GM18505 (cell line): ENCODE measurements at regions not wholly inside any gene's neighbourhood (a gene's known extent, or its start where the extent isn't known, plus 50 kb on each side); places are given as distances from the start of the nearest gene placed in this dataset.
"Not testable (repeated sequence)": the region's sequence is repeated elsewhere in the genome, so short reads cannot be mapped to it uniquely, and the experiment has no call there.

Source experiments
- ATAC-seq: cut with Tn5 transposase; IDR thresholded peaks from one replicate; pipeline ENCODE4 v1.9.1; 2021; ENCODE audit not compliant: unreplicated experiment
- POLR2A ChIP-seq: IDR thresholded peaks from 4 replicates; pipeline ENCODE4 v1.6.1; 2011; ENCODE audit warnings: borderline replicate concordance; ENCODE audit not compliant: insufficient read depth, insufficient read length; ENCODE audit errors: extremely low read depth

GRCh38 chr17:33940769-33941370, 314.2 kb upstream of the CCL2 start:
- no peak for TF ChIP-seq POLR2A
- no peak for ATAC-seq

GRCh38 chr17:33941744-33942143, 313.3 kb upstream of the CCL2 start:
- no peak for TF ChIP-seq POLR2A
- no peak for ATAC-seq

GRCh38 chr17:33942414-33942813, 312.7 kb upstream of the CCL2 start:
- no peak for ATAC-seq
- no peak for TF ChIP-seq POLR2A

- ATAC-seq, result no peak
- no peak for TF ChIP-seq POLR2A
Observed at GRCh38 chr17:33944412-33944811, 310.7 kb upstream of the CCL2 start.

GRCh38 chr17:33944826-33945225, 310.3 kb upstream of the CCL2 start:
- TF ChIP-seq POLR2A, result no peak

GRCh38 chr17:33945646-33946546, 309.2 kb upstream of the CCL2 start:
- TF ChIP-seq POLR2A, result no peak
- ATAC-seq, result no peak

More at GRCh38 chr17:33944826-33945225, 310.3 kb upstream of the CCL2 start:
- ATAC-seq, result no peak

GRCh38 chr17:33947762-33948161, 307.3 kb upstream of the CCL2 start:
- no peak for TF ChIP-seq POLR2A
- ATAC-seq, result no peak

- no peak for ATAC-seq
- no peak for TF ChIP-seq POLR2A
Observed at GRCh38 chr17:33948309-33948708, 306.8 kb upstream of the CCL2 start.

- ATAC-seq, result no peak
- no peak for TF ChIP-seq POLR2A
Observed at GRCh38 chr17:33949100-33949499, 306.0 kb upstream of the CCL2 start.

GRCh38 chr17:33950061-33950460, 305.0 kb upstream of the CCL2 start:
- no peak for TF ChIP-seq POLR2A
- ATAC-seq, result no peak

- ATAC-seq, result no peak
- no peak for TF ChIP-seq POLR2A
Observed at GRCh38 chr17:33952425-33952824, 302.7 kb upstream of the CCL2 start.

- TF ChIP-seq POLR2A, result no peak
Observed at GRCh38 chr17:33954597-33954996, 300.5 kb upstream of the CCL2 start.

GRCh38 chr17:33955461-33955860, 299.6 kb upstream of the CCL2 start:
- no peak for ATAC-seq
- no peak for TF ChIP-seq POLR2A

More at GRCh38 chr17:33954597-33954996, 300.5 kb upstream of the CCL2 start:
- ATAC-seq, result no peak

- not testable (repeated sequence) for ATAC-seq
Observed at GRCh38 chr17:33959098-33959497, 296.0 kb upstream of the CCL2 start.

GRCh38 chr17:33962857-33963655, 292.0 kb upstream of the CCL2 start:
- ATAC-seq, result no peak

More at GRCh38 chr17:33962857-33963655, 292.0 kb upstream of the CCL2 start:
- TF ChIP-seq POLR2A, result no peak
